Cardiac muscle cell (in vitro differentiated cells and primary cell): ENCODE measurements at regions not wholly inside any gene's neighbourhood (a gene's known extent, or its start where the extent isn't known, plus 50 kb on each side); places are given as distances from the start of the nearest gene placed in this dataset.
"Not testable (repeated sequence)": the region's sequence is repeated elsewhere in the genome, so short reads cannot be mapped to it uniquely, and the experiment has no call there.

Source experiments
- DNase-seq, 2 donors: peaks; one replicate each; pipeline versions ENCODE4 v3.0.0 to v3.0.0-alpha.2; 2010 to 2017; ENCODE audit warnings: low read depth in 1 of 2, low spot score in 1 of 2
- H3K27ac ChIP-seq: fragments of 200-600 bp; sonication (generic); 2 replicates; pipeline ENCODE4 v1.5.1; 2016
- H3K27me3 ChIP-seq: fragments of 200-600 bp; sonication (generic); 2 replicates; pipeline ENCODE4 v1.6.0; 2016; ENCODE audit warnings: control low read depth
- H3K36me3 ChIP-seq: fragments of 200-600 bp; sonication (generic); 2 replicates; pipeline ENCODE4 v1.5.1; 2016; ENCODE audit warnings: control low read depth
- H3K4me1 ChIP-seq: fragments of 200-600 bp; sonication (generic); 2 replicates; pipeline ENCODE4 v1.8.1; 2017; ENCODE audit warnings: low read depth, mild to moderate bottlenecking, mixed run types
- H3K4me3 ChIP-seq: fragments of 200-600 bp; sonication (generic); 2 replicates; pipeline ENCODE4 v1.5.1; 2016; ENCODE audit warnings: mild to moderate bottlenecking
- H3K9me3 ChIP-seq: fragments of 200-600 bp; sonication (generic); 2 replicates; pipeline ENCODE4 v1.5.1; 2017; ENCODE audit warnings: low read depth, mild to moderate bottlenecking, control low read depth
- CTCF ChIP-seq: IDR thresholded peaks from 2 replicates; pipeline ENCODE4 v1.5.1; 2012; ENCODE audit warnings: low read depth, mild to moderate bottlenecking, low read length

- no peaks in the 10 kb centered on the region for H3K27me3 ChIP-seq
- no peak overlapping the region for H3K27ac ChIP-seq
- no peaks in the 10 kb centered on the region for H3K4me1 ChIP-seq
- H3K9me3 ChIP-seq: no peaks in the 10 kb centered on the region
- no peak for TF ChIP-seq CTCF
- no peak for DNase-seq
- no peaks in the 10 kb centered on the region for H3K36me3 ChIP-seq
- no peak overlapping the region for H3K4me3 ChIP-seq
These were observed 1209.7 kb upstream of the PABPC4L start for GRCh38 chr4:135411251-135411650.

- not testable (repeated sequence) for H3K9me3 ChIP-seq, H3K4me3 ChIP-seq, H3K27me3 ChIP-seq, DNase-seq, H3K36me3 ChIP-seq, H3K27ac ChIP-seq, H3K4me1 ChIP-seq
These were observed 1207.7 kb upstream of the PABPC4L start for GRCh38 chr4:135409261-135409660.

DNA sequence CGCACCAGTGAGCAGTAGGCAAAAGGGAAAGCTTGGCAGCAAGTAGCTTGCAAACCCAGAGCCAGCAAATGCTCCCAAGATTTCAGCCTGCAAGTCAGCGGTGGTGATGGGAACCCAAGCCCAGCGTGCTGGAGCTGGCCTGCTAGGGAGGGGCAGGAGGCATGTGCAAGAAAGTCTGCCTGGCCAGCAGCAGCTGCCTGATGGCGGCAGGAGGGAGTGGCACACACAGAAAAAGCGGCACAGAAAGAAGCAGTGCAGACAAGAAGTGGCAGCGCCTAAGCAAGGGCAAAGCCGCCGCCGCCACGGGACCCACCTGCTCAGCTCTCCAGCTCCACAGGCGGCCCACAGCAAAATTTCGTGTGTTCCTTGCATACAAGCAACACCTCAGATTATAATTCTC lies 1206.5 kb upstream of the PABPC4L start:
- no peaks in the 10 kb centered on the region for H3K9me3 ChIP-seq
- H3K27me3 ChIP-seq: no peaks in the 10 kb centered on the region
- H3K36me3 ChIP-seq: no peaks in the 10 kb centered on the region
- DNase-seq: no peak
- TF ChIP-seq CTCF: no peak
- H3K4me3 ChIP-seq: no peak overlapping the region
- H3K4me1 ChIP-seq: no peaks in the 10 kb centered on the region
- H3K27ac ChIP-seq: no peak overlapping the region

- H3K9me3 ChIP-seq, H3K4me3 ChIP-seq, DNase-seq, H3K27me3 ChIP-seq, H3K36me3 ChIP-seq, H3K4me1 ChIP-seq, H3K27ac ChIP-seq: not testable (repeated sequence)
These were observed 1205.0 kb upstream of the PABPC4L start for GRCh38 chr4:135406597-135406996.

DNA sequence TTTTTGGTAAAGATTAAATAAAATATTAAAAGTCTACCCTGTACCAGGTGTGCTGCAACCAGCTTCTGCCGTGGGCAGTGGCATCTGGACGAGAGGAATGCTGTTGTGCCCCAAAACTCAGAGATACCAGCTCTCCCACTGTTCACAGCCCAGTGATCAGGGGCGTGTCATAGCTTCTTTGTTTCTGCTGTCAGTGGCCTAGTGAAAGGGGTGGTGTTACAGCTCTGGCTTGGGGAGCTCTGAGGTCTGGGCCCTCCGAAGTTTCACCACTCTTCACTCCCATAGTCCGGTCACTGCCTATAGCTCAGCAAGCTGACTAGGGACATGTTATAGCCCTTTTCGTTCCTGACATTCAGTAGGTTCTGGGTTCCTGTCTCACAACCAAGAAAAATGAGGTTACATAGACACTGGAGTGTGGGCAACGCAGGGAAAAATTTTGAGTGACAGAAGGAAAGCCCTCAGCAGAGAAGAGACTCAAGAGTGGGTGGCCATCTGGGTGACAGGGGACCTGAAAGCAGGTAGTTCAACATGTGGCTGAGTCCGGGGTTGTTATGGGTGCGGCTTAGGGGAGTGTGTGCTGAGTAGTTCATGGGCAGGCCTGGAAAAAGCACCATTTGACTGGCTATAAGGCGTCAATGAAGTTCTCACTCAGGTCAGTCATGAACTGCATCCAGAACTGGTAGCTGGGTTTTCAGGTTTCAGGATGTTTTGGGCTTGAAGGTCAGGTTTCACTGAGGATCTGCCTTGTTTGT lies 1184.4 kb upstream of the PABPC4L start:
- Histone ChIP-seq H3K4me1 (no peaks in the 10 kb centered on the region), H3K27me3 (no peaks in the 10 kb centered on the region), H3K27ac (no peak overlapping the region), H3K36me3 (no peaks in the 10 kb centered on the region), H3K9me3 (no peaks in the 10 kb centered on the region), H3K4me3 (no peak overlapping the region)
- no peak for TF ChIP-seq CTCF
- DNase-seq: no peak

DNA sequence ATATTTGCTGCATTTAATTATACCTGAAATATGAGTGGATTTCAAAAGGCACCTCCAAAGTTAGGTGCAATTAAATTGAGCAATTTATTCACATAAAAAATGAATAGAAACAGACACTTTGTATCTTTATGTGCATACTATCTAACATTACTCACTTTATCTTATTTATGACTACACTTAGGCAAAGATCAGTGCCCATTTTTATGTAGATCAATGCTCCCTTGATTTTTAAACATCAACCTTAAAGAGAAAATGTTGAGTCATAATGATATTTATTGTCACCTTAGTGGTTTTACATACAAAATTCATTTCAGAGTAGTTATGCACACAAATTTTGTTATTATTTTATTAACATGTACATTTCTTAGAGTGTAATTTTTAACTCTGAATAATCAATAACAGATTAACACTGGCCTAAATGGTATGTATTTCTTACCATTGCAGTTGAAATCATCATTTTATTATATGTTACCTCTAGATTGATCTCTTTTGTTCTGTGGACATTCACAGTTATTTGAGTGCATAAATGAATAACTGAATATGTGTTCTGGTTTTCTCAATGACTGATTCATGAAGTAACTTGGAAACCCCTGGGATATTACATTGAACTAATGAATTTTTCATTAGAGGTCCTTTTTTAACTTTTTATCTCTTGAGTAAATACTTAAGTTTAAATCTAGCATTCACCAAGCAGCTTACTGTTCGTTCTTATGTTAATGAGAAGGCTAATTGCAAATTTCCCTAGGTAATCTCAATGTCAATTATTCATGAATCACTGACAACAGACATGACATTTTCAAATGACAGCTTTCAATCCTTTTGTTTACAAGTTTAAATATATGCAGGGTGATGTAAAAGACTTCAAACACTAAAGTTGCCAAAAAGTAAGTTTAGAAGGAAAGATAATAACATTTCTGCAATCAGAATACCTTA lies 1182.0 kb upstream of the PABPC4L start:
- Histone ChIP-seq H3K36me3 (no peaks in the 10 kb centered on the region), H3K27ac (no peak overlapping the region), H3K27me3 (no peaks in the 10 kb centered on the region), H3K4me1 (no peaks in the 10 kb centered on the region), H3K4me3 (no peak overlapping the region), H3K9me3 (no peaks in the 10 kb centered on the region)
- TF ChIP-seq CTCF: no peak
- no peak for DNase-seq
